ENCODE measurements at regions not wholly inside any gene's neighbourhood (a gene's known extent, or its start where the extent isn't known, plus 50 kb on each side); places are given as distances from the start of the nearest gene placed in this dataset.
"Not testable (repeated sequence)": the region's sequence is repeated elsewhere in the genome, so short reads cannot be mapped to it uniquely, and the experiment has no call there.

GRCh38 chr2:182548031-182548950, 121.5 kb upstream of the PDE1A start:
- no peaks in the 10 kb centered on the region for H3K27me3 ChIP-seq (ENCODE audit: control insufficient read depth in 5 of 5, insufficient read depth in 4 of 5, low read length in 5 of 5)
- H3K9ac ChIP-seq (ENCODE audit: low read length in 5 of 5) = peak overlapping the region in 4 of 5 donors; percentile 6 to 56 (median 36)
- no peaks in the 10 kb centered on the region for H3K9me3 ChIP-seq (ENCODE audit: control insufficient read depth in 5 of 5, low read length in 5 of 5)
- peaks cover 2 to 30% (median 16%) of the 10 kb centered on the region in 5 donors for H3K4me1 ChIP-seq (ENCODE audit: control insufficient read depth in 5 of 5, insufficient read depth in 5 of 5, low read length in 5 of 5)
- H3K36me3 ChIP-seq (ENCODE audit: control insufficient read depth in 5 of 5, insufficient read depth in 5 of 5, low read length in 5 of 5) = no peaks in the 10 kb centered on the region
- H3K27ac ChIP-seq (ENCODE audit: low read depth, low read length) = peak overlapping the region; percentile 32
- H3K4me3 ChIP-seq (ENCODE audit: low read depth in 1 of 5, low read length in 5 of 5) = peak overlapping the region; percentile 38 to 53 (median 50)

GRCh38 chr2:182550234-182550633, 123.4 kb upstream of the PDE1A start:
- H3K27me3 ChIP-seq (ENCODE audit: control insufficient read depth in 5 of 5, insufficient read depth in 4 of 5, low read length in 5 of 5) = no peaks in the 10 kb centered on the region
- peaks cover 2 to 30% (median 16%) of the 10 kb centered on the region in 5 donors for H3K4me1 ChIP-seq (ENCODE audit: control insufficient read depth in 5 of 5, insufficient read depth in 5 of 5, low read length in 5 of 5)
- no peak overlapping the region for H3K27ac ChIP-seq (ENCODE audit: low read depth, low read length)
- H3K9ac ChIP-seq (ENCODE audit: low read length in 5 of 5) = no peak overlapping the region
- no peak overlapping the region for H3K4me3 ChIP-seq (ENCODE audit: low read depth in 1 of 5, low read length in 5 of 5)
- no peaks in the 10 kb centered on the region for H3K36me3 ChIP-seq (ENCODE audit: control insufficient read depth in 5 of 5, insufficient read depth in 5 of 5, low read length in 5 of 5)
- no peaks in the 10 kb centered on the region for H3K9me3 ChIP-seq (ENCODE audit: control insufficient read depth in 5 of 5, low read length in 5 of 5)

GRCh38 chr2:182552232-182552631, 125.4 kb upstream of the PDE1A start:
- H3K9ac ChIP-seq (ENCODE audit: low read length in 5 of 5); H3K27me3 ChIP-seq (ENCODE audit: control insufficient read depth in 5 of 5, insufficient read depth in 4 of 5, low read length in 5 of 5); H3K4me3 ChIP-seq (ENCODE audit: low read depth in 1 of 5, low read length in 5 of 5); H3K27ac ChIP-seq (ENCODE audit: low read depth, low read length); H3K9me3 ChIP-seq (ENCODE audit: control insufficient read depth in 5 of 5, low read length in 5 of 5); H3K36me3 ChIP-seq (ENCODE audit: control insufficient read depth in 5 of 5, insufficient read depth in 5 of 5, low read length in 5 of 5): not testable (repeated sequence)
- peaks cover 2 to 30% (median 16%) of the 10 kb centered on the region in 5 donors for H3K4me1 ChIP-seq (ENCODE audit: control insufficient read depth in 5 of 5, insufficient read depth in 5 of 5, low read length in 5 of 5)

GRCh38 chr2:182552785-182553184, 125.9 kb upstream of the PDE1A start:
- H3K27ac ChIP-seq (ENCODE audit: low read depth, low read length); H3K4me3 ChIP-seq (ENCODE audit: low read depth in 1 of 5, low read length in 5 of 5); H3K36me3 ChIP-seq (ENCODE audit: control insufficient read depth in 5 of 5, insufficient read depth in 5 of 5, low read length in 5 of 5); H3K27me3 ChIP-seq (ENCODE audit: control insufficient read depth in 5 of 5, insufficient read depth in 4 of 5, low read length in 5 of 5); H3K9me3 ChIP-seq (ENCODE audit: control insufficient read depth in 5 of 5, low read length in 5 of 5); H3K9ac ChIP-seq (ENCODE audit: low read length in 5 of 5): not testable (repeated sequence)
- peaks cover 2 to 30% (median 16%) of the 10 kb centered on the region in 5 donors for H3K4me1 ChIP-seq (ENCODE audit: control insufficient read depth in 5 of 5, insufficient read depth in 5 of 5, low read length in 5 of 5)

GRCh38 chr2:182553483-182553882, 126.6 kb upstream of the PDE1A start:
- Histone ChIP-seq H3K27ac (ENCODE audit: low read depth, low read length) (no peak overlapping the region), H3K4me1 (ENCODE audit: control insufficient read depth in 5 of 5, insufficient read depth in 5 of 5, low read length in 5 of 5) (peaks cover 2 to 25% (median 9%) of the 10 kb centered on the region in 5 donors)

GRCh38 chr2:182554950-182555349, 128.1 kb upstream of the PDE1A start:
- no peaks in the 10 kb centered on the region for H3K9me3 ChIP-seq (ENCODE audit: control insufficient read depth in 5 of 5, low read length in 5 of 5)
- H3K9ac ChIP-seq (ENCODE audit: low read length in 5 of 5) = no peak overlapping the region
- no peak overlapping the region for H3K4me3 ChIP-seq (ENCODE audit: low read depth in 1 of 5, low read length in 5 of 5)
- H3K27me3 ChIP-seq (ENCODE audit: control insufficient read depth in 5 of 5, insufficient read depth in 4 of 5, low read length in 5 of 5) = no peaks in the 10 kb centered on the region
- no peak overlapping the region for H3K27ac ChIP-seq (ENCODE audit: low read depth, low read length)
- no peaks in the 10 kb centered on the region for H3K36me3 ChIP-seq (ENCODE audit: control insufficient read depth in 5 of 5, insufficient read depth in 5 of 5, low read length in 5 of 5)
- H3K4me1 ChIP-seq (ENCODE audit: control insufficient read depth in 5 of 5, insufficient read depth in 5 of 5, low read length in 5 of 5) = peaks cover 0 to 10% (median 4%) of the 10 kb centered on the region in 5 donors

More at GRCh38 chr2:182553483-182553882, 126.6 kb upstream of the PDE1A start:
- H3K36me3 ChIP-seq (ENCODE audit: control insufficient read depth in 5 of 5, insufficient read depth in 5 of 5, low read length in 5 of 5) = no peaks in the 10 kb centered on the region
- no peak overlapping the region for H3K9ac ChIP-seq (ENCODE audit: low read length in 5 of 5)
- no peaks in the 10 kb centered on the region for H3K9me3 ChIP-seq (ENCODE audit: control insufficient read depth in 5 of 5, low read length in 5 of 5)
- no peak overlapping the region for H3K4me3 ChIP-seq (ENCODE audit: low read depth in 1 of 5, low read length in 5 of 5)
- H3K27me3 ChIP-seq (ENCODE audit: control insufficient read depth in 5 of 5, insufficient read depth in 4 of 5, low read length in 5 of 5) = no peaks in the 10 kb centered on the region

- H3K27ac ChIP-seq (ENCODE audit: low read depth, low read length) = no peak overlapping the region
- H3K27me3 ChIP-seq (ENCODE audit: control insufficient read depth in 5 of 5, insufficient read depth in 4 of 5, low read length in 5 of 5) = no peaks in the 10 kb centered on the region
- no peak overlapping the region for H3K4me3 ChIP-seq (ENCODE audit: low read depth in 1 of 5, low read length in 5 of 5)
- H3K9me3 ChIP-seq (ENCODE audit: control insufficient read depth in 5 of 5, low read length in 5 of 5) = no peaks in the 10 kb centered on the region
- no peak overlapping the region for H3K9ac ChIP-seq (ENCODE audit: low read length in 5 of 5)
- no peaks in the 10 kb centered on the region for H3K4me1 ChIP-seq (ENCODE audit: control insufficient read depth in 5 of 5, insufficient read depth in 5 of 5, low read length in 5 of 5)
- no peaks in the 10 kb centered on the region for H3K36me3 ChIP-seq (ENCODE audit: control insufficient read depth in 5 of 5, insufficient read depth in 5 of 5, low read length in 5 of 5)
These were observed 131.7 kb upstream of the PDE1A start for GRCh38 chr2:182558564-182558963.

GRCh38 chr2:182559623-182560022, 132.8 kb upstream of the PDE1A start:
- Histone ChIP-seq H3K4me1 (ENCODE audit: control insufficient read depth in 5 of 5, insufficient read depth in 5 of 5, low read length in 5 of 5) (no peaks in the 10 kb centered on the region), H3K27ac (ENCODE audit: low read depth, low read length) (no peak overlapping the region), H3K9me3 (ENCODE audit: control insufficient read depth in 5 of 5, low read length in 5 of 5) (no peaks in the 10 kb centered on the region), H3K9ac (ENCODE audit: low read length in 5 of 5) (no peak overlapping the region), H3K36me3 (ENCODE audit: control insufficient read depth in 5 of 5, insufficient read depth in 5 of 5, low read length in 5 of 5) (no peaks in the 10 kb centered on the region), H3K4me3 (ENCODE audit: low read depth in 1 of 5, low read length in 5 of 5) (no peak overlapping the region), H3K27me3 (ENCODE audit: control insufficient read depth in 5 of 5, insufficient read depth in 4 of 5, low read length in 5 of 5) (no peaks in the 10 kb centered on the region)

- no peaks in the 10 kb centered on the region for H3K9me3 ChIP-seq (ENCODE audit: control insufficient read depth in 5 of 5, low read length in 5 of 5)
These were observed 139.2 kb upstream of the PDE1A start for GRCh38 chr2:182565911-182566567.

GRCh38 chr2:182573553-182573952, 142.5 kb upstream of the DNAJC10 start:
- no peaks in the 10 kb centered on the region for H3K4me1 ChIP-seq (ENCODE audit: control insufficient read depth in 5 of 5, insufficient read depth in 5 of 5, low read length in 5 of 5)
- H3K9ac ChIP-seq (ENCODE audit: low read length in 5 of 5) = no peak overlapping the region
- H3K27me3 ChIP-seq (ENCODE audit: control insufficient read depth in 5 of 5, insufficient read depth in 4 of 5, low read length in 5 of 5) = no peaks in the 10 kb centered on the region
- H3K36me3 ChIP-seq (ENCODE audit: control insufficient read depth in 5 of 5, insufficient read depth in 5 of 5, low read length in 5 of 5) = no peaks in the 10 kb centered on the region
- no peaks in the 10 kb centered on the region for H3K9me3 ChIP-seq (ENCODE audit: control insufficient read depth in 5 of 5, low read length in 5 of 5)
- H3K4me3 ChIP-seq (ENCODE audit: low read depth in 1 of 5, low read length in 5 of 5) = no peak overlapping the region
- no peak overlapping the region for H3K27ac ChIP-seq (ENCODE audit: low read depth, low read length)

More at GRCh38 chr2:182565911-182566567, 139.2 kb upstream of the PDE1A start:
- Histone ChIP-seq H3K9ac (ENCODE audit: low read length in 5 of 5) (no peak overlapping the region), H3K36me3 (ENCODE audit: control insufficient read depth in 5 of 5, insufficient read depth in 5 of 5, low read length in 5 of 5) (no peaks in the 10 kb centered on the region), H3K4me1 (ENCODE audit: control insufficient read depth in 5 of 5, insufficient read depth in 5 of 5, low read length in 5 of 5) (no peaks in the 10 kb centered on the region), H3K27ac (ENCODE audit: low read depth, low read length) (no peak overlapping the region), H3K27me3 (ENCODE audit: control insufficient read depth in 5 of 5, insufficient read depth in 4 of 5, low read length in 5 of 5) (no peaks in the 10 kb centered on the region), H3K4me3 (ENCODE audit: low read depth in 1 of 5, low read length in 5 of 5) (no peak overlapping the region)
